Activated CD4-positive, CD25-positive, alpha-beta regulatory T cell (primary cell): ENCODE measurements at regions not wholly inside any gene's neighbourhood (a gene's known extent, or its start where the extent isn't known, plus 50 kb on each side); places are given as distances from the start of the nearest gene placed in this dataset.
A peak's percentile ranks its signal among the peaks of the same experiment; 100 is the strongest.
"Not testable (repeated sequence)": the region's sequence is repeated elsewhere in the genome, so short reads cannot be mapped to it uniquely, and the experiment has no call there.

Experiments used
- DNase-seq, 4 experiments: peaks; one replicate each; lab custom pipeline; 2025; lab: John Stamatoyannopoulos, UW

DNA sequence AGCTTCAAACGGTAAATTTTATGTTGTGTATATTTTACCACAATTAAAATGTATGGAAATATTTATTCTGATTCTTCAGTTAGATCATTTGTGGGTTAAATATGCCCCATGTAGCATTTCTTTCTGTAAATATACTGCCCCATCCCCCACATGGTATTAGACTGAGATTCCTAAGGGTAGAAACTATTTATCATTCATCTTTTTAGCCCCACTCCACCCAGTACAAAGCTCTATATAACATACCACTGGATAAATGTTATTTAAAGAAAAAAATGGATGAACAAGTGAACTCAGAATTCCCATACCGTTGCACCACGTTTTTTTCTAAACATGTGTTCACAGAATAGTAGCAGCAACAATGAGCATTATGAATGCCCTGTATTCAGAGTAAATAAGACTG lies 234.0 kb upstream of the IRF2BP2 start:
- DNase-seq, result no peak

DNA sequence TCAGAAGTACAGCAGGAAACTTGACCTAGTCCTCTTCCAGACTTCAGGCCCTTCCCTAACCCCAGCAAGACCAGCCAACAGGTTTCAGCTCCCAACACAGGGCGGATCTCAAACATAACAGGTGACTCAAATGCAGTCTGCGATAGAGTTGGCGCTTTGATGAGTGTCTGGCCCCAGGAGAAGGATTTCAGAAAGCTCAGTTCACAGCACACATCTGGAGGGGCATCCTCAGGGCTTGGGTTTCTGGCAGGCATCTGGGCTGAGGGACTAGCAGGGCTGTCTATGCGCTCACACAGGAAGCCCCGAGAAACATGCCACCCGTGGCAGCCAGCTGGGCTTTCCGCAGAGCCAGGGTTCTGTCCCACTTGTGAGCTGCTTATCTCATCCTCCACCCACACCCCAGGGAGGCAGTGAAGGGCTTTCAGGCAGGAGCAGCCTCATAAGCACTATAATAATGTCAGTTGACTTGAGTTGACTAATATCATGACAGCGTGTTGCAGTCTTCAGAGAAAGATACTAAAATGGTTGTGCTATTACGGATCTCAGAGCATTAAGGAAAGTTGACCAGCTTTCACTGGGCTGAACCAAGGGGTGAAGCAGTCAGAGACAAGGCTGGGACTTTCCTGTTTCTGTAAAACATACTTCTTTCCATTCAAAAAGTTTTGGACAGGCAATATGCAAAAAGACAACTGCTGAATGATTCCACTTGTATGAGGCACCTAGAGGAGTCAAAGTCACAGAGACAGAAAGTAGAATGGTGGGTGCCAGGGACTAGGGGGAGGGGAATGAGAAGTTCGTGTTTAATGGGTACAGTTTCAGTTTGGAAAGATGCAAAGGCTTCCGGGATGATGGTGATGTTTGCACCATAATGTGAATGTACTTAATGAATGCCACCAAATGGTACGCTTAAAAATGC lies 233.0 kb upstream of the IRF2BP2 start:
- peak in 3 of 4 experiments; percentile 20 to 24 (median 22) for DNase-seq

DNA sequence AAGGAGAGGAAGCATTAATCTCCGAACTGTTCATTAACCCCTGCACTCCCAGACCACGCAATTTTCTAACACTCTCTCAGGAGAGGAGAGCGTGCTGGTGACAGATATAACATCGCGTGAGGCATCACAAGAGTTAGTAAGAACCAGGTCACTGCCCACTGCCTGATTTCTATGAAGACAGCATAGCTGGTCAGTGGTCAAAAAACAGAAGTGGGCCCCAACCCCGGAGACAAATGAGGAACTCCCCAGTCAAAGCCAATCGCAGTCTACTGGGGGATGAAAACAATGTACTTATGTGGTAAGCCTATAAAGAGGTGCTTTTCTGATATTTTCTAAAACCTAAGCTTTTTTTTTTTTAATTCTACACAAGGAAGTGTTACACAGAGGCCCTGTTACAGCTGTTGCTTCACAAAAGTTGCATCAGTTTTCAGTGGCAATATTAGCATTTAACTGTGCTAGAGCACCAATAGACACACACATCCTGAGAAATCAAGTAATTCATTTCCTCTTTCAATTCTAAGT lies 231.8 kb upstream of the IRF2BP2 start:
- DNase-seq, result no peak

DNA sequence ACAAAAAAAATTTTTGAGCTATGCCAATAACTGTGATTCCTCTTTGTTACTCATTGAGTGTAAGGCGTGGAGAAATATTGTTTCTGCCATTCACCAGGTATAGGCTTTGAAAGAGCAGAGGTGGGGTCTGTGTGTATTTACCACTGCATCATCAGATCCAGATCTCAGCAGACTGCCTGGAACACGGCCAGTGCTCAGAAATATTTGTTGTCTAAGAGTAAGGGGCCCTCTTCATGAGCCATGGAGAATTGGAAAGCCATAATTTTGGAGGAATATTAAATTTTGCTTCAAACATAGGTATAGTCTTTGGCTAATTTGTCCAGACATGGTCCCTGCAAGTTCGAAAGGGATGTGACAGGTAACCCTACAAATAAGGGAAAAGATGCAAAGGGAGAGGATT lies 231.3 kb upstream of the IRF2BP2 start:
- DNase-seq, result no peak

- DNase-seq, result no peak
These were observed 230.9 kb upstream of the IRF2BP2 start for GRCh38 chr1:234840843-234841242.

DNA sequence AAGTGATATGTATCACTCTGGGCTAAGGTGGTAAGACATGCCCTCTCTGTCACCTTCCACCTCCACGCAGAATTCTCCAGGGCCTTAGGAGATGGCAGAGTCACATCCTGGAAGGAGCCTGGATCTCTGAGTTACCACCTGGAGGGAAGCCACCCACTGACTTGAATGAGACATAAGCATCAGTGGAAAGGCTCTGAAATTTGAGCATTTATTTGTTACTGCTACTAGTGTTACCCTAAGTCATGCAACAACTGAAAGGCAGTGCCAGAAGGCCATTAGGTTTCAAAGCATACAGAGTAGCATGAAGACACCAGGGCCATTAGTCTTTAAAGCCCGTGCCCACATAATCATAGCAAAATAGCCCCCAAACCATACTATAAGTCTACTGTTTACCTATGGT lies 230.3 kb upstream of the IRF2BP2 start:
- DNase-seq, result no peak

GRCh38 chr1:234839663-234840062 lies 229.7 kb upstream of the IRF2BP2 start:
- no peak for DNase-seq

DNA sequence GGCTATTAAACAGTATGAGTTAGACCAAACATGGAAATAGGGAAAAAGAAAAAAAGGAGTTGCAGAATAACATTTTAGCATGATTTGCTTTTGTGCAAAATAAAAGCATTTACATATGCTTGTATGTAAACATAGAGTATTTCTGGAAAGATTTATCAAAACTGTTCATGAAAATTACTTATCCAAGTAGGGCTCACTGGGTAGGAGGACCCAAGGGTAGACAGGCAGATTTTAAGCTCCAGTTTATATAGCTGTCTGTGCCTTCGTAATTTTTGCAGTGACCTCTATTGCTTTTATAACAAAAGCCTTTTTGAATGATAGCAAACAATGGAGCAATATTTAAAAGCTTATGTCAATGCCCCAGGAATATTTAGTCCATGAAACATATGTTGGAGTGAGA lies 228.8 kb upstream of the IRF2BP2 start:
- no peak for DNase-seq

- no peak for DNase-seq
These were observed 228.2 kb upstream of the IRF2BP2 start for GRCh38 chr1:234838182-234838581.

DNA sequence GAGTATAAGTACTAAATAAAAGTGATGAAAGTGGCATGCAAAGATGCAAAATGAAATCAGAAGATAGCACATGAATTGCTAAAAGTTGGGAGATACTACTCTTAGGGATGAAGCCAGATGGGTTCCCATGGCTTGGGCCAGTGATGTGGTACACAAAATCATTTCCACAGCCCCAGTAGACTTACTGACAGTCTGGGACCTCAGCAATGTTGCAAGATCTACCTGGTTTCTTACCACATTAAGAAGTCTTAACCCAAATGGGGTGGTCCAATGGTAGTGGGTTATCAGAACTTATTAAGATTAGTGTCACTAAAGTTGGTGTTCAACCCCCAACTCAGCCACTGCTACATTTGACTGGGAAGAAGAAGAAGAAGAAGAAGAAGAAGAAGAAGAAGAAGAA lies 227.7 kb upstream of the IRF2BP2 start:
- DNase-seq, result no peak

- no peak for DNase-seq
These were observed 226.9 kb upstream of the IRF2BP2 start for GRCh38 chr1:234836776-234837357.

DNA sequence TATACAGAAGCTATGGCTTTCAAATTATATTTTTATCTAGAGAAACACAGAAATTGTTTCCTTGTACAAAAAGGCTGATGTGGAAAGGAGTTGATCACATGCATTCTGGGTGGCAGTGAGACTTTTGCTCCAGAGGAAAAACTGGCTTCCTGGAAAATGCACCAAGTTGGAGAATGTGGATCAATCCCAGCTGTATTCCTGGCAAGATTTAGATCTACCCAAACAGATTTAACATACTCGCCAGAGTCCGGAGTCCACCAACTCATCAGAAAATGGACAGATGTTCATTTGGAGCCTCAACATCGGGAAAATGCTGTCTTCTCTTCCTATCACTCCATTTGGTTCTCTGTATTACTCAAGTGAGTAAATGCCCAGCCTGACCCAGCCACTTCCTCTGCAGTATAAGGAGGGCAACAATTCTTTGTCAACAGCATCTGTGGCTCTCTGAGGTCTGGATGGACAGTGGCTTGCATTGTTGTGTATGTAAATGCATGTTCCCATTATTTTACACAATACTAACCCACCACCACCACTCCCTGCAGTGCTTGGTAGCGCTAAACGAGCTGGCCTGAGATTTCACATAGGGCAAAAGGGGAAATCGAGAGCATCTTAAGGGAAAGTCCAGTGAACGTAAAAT lies 226.2 kb upstream of the IRF2BP2 start:
- no peak for DNase-seq

- no peak for DNase-seq
These were observed 225.3 kb upstream of the IRF2BP2 start for GRCh38 chr1:234835239-234835638.

GRCh38 chr1:234833646-234834045 lies 223.7 kb upstream of the IRF2BP2 start:
- DNase-seq, result no peak

- no peak for DNase-seq
These were observed 223.1 kb upstream of the IRF2BP2 start for GRCh38 chr1:234833118-234833517.

GRCh38 chr1:234827656-234828055 lies 217.7 kb upstream of the IRF2BP2 start:
- no peak for DNase-seq

DNA sequence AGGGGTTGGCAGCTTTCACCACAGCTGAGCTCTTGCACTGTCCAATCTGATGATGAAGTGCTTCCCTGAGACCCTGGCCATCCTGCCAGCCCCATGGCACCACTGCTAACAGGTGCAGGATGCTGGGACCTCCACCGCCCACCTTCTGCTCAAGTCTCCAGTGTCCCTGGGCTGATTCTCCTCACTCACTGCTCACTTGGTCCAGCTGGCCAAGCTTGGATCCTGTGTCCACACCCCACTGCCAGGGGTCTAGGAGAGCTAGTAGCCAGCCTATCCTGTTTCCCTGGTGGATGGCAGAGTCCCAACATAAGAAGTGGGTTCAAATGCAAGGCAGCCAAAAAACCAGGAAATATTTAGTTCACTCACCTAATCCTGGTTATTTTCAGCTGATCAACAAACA lies 217.2 kb upstream of the IRF2BP2 start:
- DNase-seq, result no peak

- DNase-seq, result no peak
These were observed 216.4 kb upstream of the IRF2BP2 start for GRCh38 chr1:234826352-234826751.

DNA sequence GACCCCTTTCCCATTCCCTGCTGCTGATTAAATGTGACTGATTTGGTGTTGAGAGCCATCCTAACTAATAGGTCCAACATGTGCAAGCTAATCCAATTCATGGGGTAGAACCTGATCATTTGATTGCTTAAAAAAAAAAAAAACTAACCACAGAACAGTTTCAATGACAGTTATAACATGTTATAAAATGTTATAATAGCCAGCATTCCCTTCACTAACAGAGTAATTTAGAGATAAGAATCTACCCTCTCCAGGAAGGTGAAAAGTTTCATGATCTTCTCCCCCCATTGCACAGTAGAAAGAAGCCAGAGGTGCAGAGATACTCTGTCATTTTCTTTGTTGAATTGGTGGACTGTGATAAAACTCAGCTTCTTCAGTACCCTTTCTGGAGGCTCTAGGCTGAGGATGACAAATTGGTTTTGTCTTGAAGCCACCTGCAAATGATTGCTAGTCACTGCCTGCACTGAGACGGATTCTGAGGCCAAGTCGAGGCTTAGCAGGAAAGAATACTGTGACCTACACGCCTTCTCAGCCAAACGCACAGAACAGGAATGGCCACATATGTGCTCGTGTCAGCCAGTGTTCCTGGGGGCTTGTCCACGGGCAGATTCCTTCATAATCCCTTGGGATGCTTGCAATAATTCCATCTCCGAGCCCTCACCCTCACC lies 215.7 kb upstream of the IRF2BP2 start:
- DNase-seq, result no peak

DNA sequence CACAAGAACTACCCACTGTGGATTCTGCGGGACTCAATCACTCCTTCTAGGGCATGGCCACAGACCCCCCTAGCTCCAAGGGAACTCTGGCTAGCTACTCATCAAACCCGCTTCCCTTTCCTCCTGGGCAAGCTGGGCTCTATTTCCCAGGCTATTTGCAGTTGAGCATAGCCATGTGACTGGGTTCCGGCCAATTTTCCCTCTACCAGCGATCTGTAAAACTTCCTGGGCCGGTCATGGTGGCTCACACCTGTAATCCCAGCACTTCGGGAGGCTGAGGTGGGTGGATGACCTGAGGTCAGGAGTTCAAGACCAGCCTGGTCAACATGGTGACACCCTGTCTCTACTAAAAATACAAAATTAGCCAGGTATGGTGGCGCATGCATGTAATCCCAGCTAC lies 214.9 kb upstream of the IRF2BP2 start:
- DNase-seq, result not testable (repeated sequence)

GRCh38 chr1:234823191-234824176 lies 213.5 kb upstream of the IRF2BP2 start:
- no peak for DNase-seq
